K562 (cell line): ENCODE measurements at regions not wholly inside any gene's neighbourhood (a gene's known extent, or its start where the extent isn't known, plus 50 kb on each side); places are given as distances from the start of the nearest gene placed in this dataset.

Experiments used
- ATAC-seq: fragments of 200-7000 bp; cut with Tn5 transposase; 3 replicates; pipeline ENCODE4 v1.9.1; 2020; ENCODE audit warnings: moderate library complexity
- BruUV-seq: library from RNA; stranded (reverse); fragments of 400-500 nt; replicated peaks from 2 replicates; lab custom pipeline; 2021; lab: Mats Ljungman, UMichigan
- CTCF ChIA-PET: fragments of 300-600 bp; formaldehyde crosslinking; extraction: SDS; loops from one replicate; lab custom pipeline; 2021; ENCODE audit warnings: low intra/inter-chr PET ratio; lab: Yijun Ruan, JAX
- POLR2A ChIA-PET: fragments of 300-600, 350-650 bp; sonication (Branson Sonifier 250); formaldehyde crosslinking; extraction: SDS; loops from one replicate; lab custom pipeline; 2021; ENCODE audit warnings: antibody characterized with exemption, inconsistent platforms; lab: Yijun Ruan, JAX
- DNase-seq, 4 experiments: peaks; one replicate each; pipeline versions ENCODE4 v3.0.0 to v3.0.0-alpha.2; 2011 to 2018; ENCODE audit warnings: low spot score in 3 of 4, mixed read lengths in 3 of 4; ENCODE audit errors: extremely low read depth in 1 of 4
- FAIRE-seq: peaks from 2 replicates; lab custom pipeline; 2011; peaks lifted over from hg19 to GRCh38; lab: Jason Lieb, UNC
- H2AFZ ChIP-seq: 2 replicates; pipeline ENCODE4 v1.6.0; 2011; ENCODE audit warnings: low read depth, low read length, control low read depth, inconsistent platforms
- H3K27ac ChIP-seq: fragments of 200-600 bp; 3 replicates; pipeline ENCODE4 v1.8.0; 2011; ENCODE audit warnings: low read depth, mild to moderate bottlenecking, control low read depth, inconsistent platforms, low read length, moderate library complexity, mixed read lengths; ENCODE audit errors: extremely low read depth
- H3K27me3 ChIP-seq, 2 experiments: fragments of 300-600 bp in 1 of 2; 2 replicates in 1 of 2; 3 replicates in 1 of 2; pipeline versions ENCODE4 v1.6.0 to v1.8.0; 2011; ENCODE audit warnings: inconsistent platforms in 2 of 2, low read length in 2 of 2, mild to moderate bottlenecking in 1 of 2, mixed read lengths in 1 of 2, moderate library complexity in 1 of 2; ENCODE audit not compliant: control insufficient read depth in 2 of 2, insufficient read depth in 2 of 2
- H3K36me3 ChIP-seq: fragments of 300-600 bp; 3 replicates; pipeline ENCODE4 v1.8.0; 2011; ENCODE audit warnings: mild to moderate bottlenecking, low read length, inconsistent platforms; ENCODE audit not compliant: control insufficient read depth, insufficient read depth
- H3K4me1 ChIP-seq, 2 experiments: fragments of 200-600 bp in 1 of 2; replicated peaks in 1 of 2; 2 replicates in 1 of 2; 3 replicates in 1 of 2; pipeline versions ENCODE4 v1.5.1 to v1.8.0; 2011; ENCODE audit warnings: inconsistent platforms in 2 of 2, low read length in 2 of 2, mild to moderate bottlenecking in 1 of 2, mixed read lengths in 1 of 2, moderate library complexity in 1 of 2; ENCODE audit not compliant: control insufficient read depth in 2 of 2, insufficient read depth in 2 of 2
- H3K4me2 ChIP-seq: 2 replicates; pipeline ENCODE4 v1.6.1; 2011; ENCODE audit warnings: low read length, control low read depth, inconsistent platforms, mixed read lengths; ENCODE audit not compliant: insufficient read depth
- H3K4me3 ChIP-seq: fragments of 200-600 bp; sonication (generic), shearing (Covaris generic); 2 replicates; pipeline ENCODE4 v1.5.1; 2016; ENCODE audit warnings: control low read depth, inconsistent platforms
- H3K79me2 ChIP-seq: fragments of 200-600 bp; 3 replicates; pipeline ENCODE4 v1.8.0; 2011; ENCODE audit warnings: low read length, inconsistent platforms; ENCODE audit not compliant: control insufficient read depth, insufficient read depth
- H3K9ac ChIP-seq, 2 experiments: 2 replicates each; pipeline versions ENCODE4 v1.6.0 to v1.6.1; 2011; ENCODE audit warnings: low read depth in 2 of 2, low read length in 2 of 2, control low read depth in 1 of 2, inconsistent platforms in 1 of 2, mild to moderate bottlenecking in 1 of 2, mixed read lengths in 1 of 2; ENCODE audit not compliant: insufficient read depth in 1 of 2
- H3K9me1 ChIP-seq: one replicate; pipeline ENCODE4 v1.6.0; 2011; ENCODE audit warnings: inconsistent platforms, mild to moderate bottlenecking, low read length, moderate library complexity; ENCODE audit not compliant: control insufficient read depth, insufficient read depth
- H3K9me3 ChIP-seq: replicated peaks from 2 replicates; pipeline ENCODE4 v1.5.1; 2011; ENCODE audit warnings: low read depth, low read length, inconsistent platforms; ENCODE audit not compliant: control insufficient read depth, insufficient read depth
- H4K20me1 ChIP-seq: replicated peaks from 2 replicates; pipeline ENCODE4 v1.6.1; 2011; ENCODE audit warnings: low read length, inconsistent platforms, mixed read lengths; ENCODE audit not compliant: control insufficient read depth, insufficient read depth
- POU5F1 ChIP-seq: fragments of 150-350 bp; IDR thresholded peaks from 2 replicates; pipeline ENCODE4 v1.6.1; 2014; ENCODE audit warnings: borderline replicate concordance, low read length, low read depth, mild to moderate bottlenecking; ENCODE audit not compliant: partially characterized antibody
- TCFL5 ChIP-seq: fragments of 250-450 bp; sonication (Bioruptor Pico); conservative IDR thresholded peaks from 2 replicates; pipeline ENCODE4 v1.6.1; 2021; ENCODE audit warnings: mild to moderate bottlenecking, moderate library complexity, matching md5 sums
- WGBS: fragments of 100-300 bp; shearing (Covaris generic); methylation state at CpG from one replicate; pipeline ENCODE4 v1.1.6; 2016; ENCODE audit warnings: low coverage, mixed read lengths; ENCODE audit not compliant: insufficient coverage; ENCODE audit errors: missing lambda C conversion rate; 5-methylcytosine and 5-hydroxymethylcytosine counted together
- in situ Hi-C: fragments of 300-500 bp; cut with MboI; formaldehyde crosslinking; loops from 4 replicates; pipeline ENCODE4 v1.15.0; 2018; ENCODE audit warnings: inconsistent platforms, mixed read lengths
- intact Hi-C: fragments of 100-400 bp; cut with micrococcal nuclease; formaldehyde crosslinking; loops from 2 replicates; pipeline ENCODE4 v1.14.2; 2022
- TF ChIP-seq, protein P1 (sequence below), 2 experiments: IDR thresholded peaks; 2 replicates each; pipeline ENCODE4 v1.6.1; 2011; ENCODE audit warnings: borderline replicate concordance in 1 of 2, control low read depth in 1 of 2, low read depth in 1 of 2, low read length in 1 of 2, mild to moderate bottlenecking in 1 of 2, mixed read lengths in 1 of 2, moderate library complexity in 1 of 2; ENCODE audit not compliant: insufficient read depth in 1 of 2, insufficient read length in 1 of 2, poor library complexity in 1 of 2, severe bottlenecking in 1 of 2; ENCODE audit errors: extremely low read depth in 1 of 2

DNA sequence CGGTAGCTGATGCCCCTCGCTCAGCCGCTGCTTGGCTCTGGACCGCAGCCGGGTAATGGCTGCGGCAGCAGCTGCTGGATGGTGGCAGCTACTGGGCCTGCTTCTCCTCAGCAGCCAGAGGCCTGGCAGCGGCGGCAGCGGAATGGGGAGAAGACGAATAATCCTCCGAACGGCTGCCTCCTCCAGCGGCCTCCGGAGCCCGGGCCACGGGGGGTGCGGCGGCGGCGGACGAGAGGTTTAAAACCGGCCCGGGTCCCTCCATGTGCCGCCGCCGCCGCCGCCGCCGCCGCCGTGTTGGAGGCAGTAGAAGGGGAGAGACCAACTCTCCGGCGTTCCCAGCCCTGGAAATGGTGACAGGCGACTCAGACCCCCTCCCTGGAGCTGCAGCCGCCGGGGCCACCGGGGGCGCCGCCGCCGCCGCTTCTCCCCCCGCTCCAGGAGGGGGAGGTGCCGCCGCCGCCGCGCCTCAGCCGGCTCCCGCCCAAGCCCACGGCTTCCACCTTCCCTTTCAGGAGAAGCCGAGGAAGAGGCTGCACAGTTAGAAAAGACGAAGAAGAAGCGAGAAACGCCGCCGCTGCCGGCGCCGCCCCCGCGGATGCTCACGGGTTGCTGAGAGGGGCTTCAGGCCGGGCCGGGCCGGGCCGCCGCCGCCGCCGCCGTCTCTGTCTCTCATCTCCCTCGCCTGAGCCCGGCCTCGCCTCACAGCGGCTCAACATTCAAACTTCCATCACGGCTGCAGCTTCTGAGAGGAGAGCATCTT lies 118.4 kb upstream of the PRSS3 start (continued):
- TF ChIP-seq, protein P1, sequence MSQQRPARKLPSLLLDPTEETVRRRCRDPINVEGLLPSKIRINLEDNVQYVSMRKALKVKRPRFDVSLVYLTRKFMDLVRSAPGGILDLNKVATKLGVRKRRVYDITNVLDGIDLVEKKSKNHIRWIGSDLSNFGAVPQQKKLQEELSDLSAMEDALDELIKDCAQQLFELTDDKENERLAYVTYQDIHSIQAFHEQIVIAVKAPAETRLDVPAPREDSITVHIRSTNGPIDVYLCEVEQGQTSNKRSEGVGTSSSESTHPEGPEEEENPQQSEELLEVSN (IDR thresholded peaks at IDR 0.05; ENCODE audit: borderline replicate concordance in 1 of 2, extremely low read depth in 1 of 2, insufficient read depth in 1 of 2, insufficient read length in 1 of 2, low read depth in 1 of 2, low read length in 1 of 2, poor library complexity in 1 of 2, severe bottlenecking in 1 of 2), result peak in 1 of 2 experiments; percentile 61
- TF ChIP-seq, all 486 proteins: peak for 15

DNA sequence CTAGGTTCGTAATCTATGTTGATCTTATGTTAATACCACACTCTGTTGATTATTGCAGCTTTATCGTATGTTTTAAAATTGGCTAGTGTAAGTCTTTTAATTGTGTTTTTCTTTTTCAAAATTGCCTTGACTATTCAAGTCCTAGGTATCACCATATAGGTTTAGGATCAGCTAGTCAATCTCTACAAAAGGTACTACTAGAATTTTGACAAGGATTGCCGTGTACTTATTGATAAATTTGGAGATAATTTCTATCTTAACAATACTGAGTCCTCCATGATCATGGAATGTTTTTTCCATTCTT lies 117.9 kb upstream of the PRSS3 start:
- no peak overlapping the region for H3K27ac ChIP-seq
- H3K4me3 ChIP-seq, result peak overlapping the region; percentile 62
- FAIRE-seq (no peak), DNase-seq (no peak), ATAC-seq (no peak; the same call in 2 of the 3 replicates)
- no peaks in the 10 kb centered on the region for H3K9me1 ChIP-seq
- H3K9me3 ChIP-seq, result no peaks in the 10 kb centered on the region
- intact Hi-C loops (loop anchor here (5.0 kb wide), 1 partner anchor 45 kb away; no protein-coding TSS in a partner anchor), in situ Hi-C loops (no loop called here)
- no peaks in the 10 kb centered on the region for H3K27me3 ChIP-seq
- peak overlapping the region in 1 of 2 experiments; percentile 86; a peak in 1 of 4 replicates for H3K9ac ChIP-seq
- TF ChIP-seq POU5F1 (no peak), TCFL5 (CRISPR knock-in tag) (no peak)
- WGBS, result 2% methylated on average over 3 of the region's 3 CpGs
- no peaks in the 10 kb centered on the region for H3K79me2 ChIP-seq
- peaks cover 0 to 5% of the 10 kb centered on the region in 2 experiments; a peak in 3 of 5 replicates for H3K4me1 ChIP-seq
- no TSS peak for BruUV-seq
- POLR2A ChIA-PET, result interaction anchor here (1.7 kb wide), 1 partner anchor 17 kb away, joined by 5 read pairs; no protein-coding TSS in a partner anchor
- H3K4me2 ChIP-seq, result peak overlapping the region; percentile 60
- no peaks in the 10 kb centered on the region for H3K36me3 ChIP-seq
- CTCF ChIA-PET, result no interaction called here
- H4K20me1 ChIP-seq, result no peaks in the 10 kb centered on the region
- H2AFZ ChIP-seq, result peak overlapping the region; percentile 76
